GM23338 (cell line): ENCODE measurements at regions not wholly inside any gene's neighbourhood (a gene's known extent, or its start where the extent isn't known, plus 50 kb on each side); places are given as distances from the start of the nearest gene placed in this dataset.

ENCODE experiments used
- ATAC-seq: fragments of 200-7000 bp; cut with Tn5 transposase; 3 replicates; pipeline ENCODE4 v1.9.1; 2020
- DNase-seq: peaks from one replicate; pipeline ENCODE4 v3.0.0-alpha.2; 2015; ENCODE audit warnings: low spot score
- H2AFZ ChIP-seq: fragments of 200-600 bp; sonication (generic); 2 replicates; pipeline ENCODE4 v1.8.0; 2016; ENCODE audit warnings: antibody characterized with exemption, mild to moderate bottlenecking, moderate library complexity
- H3F3A ChIP-seq: fragments of 200-600 bp; sonication (generic); replicated peaks from 2 replicates; pipeline ENCODE4 v1.8.0; 2017; ENCODE audit warnings: antibody characterized with exemption, mixed run types, low read depth
- H3K27ac ChIP-seq: fragments of 200-600 bp; sonication (generic); 2 replicates; pipeline ENCODE4 v1.6.1; 2016; ENCODE audit warnings: low read depth
- H3K27me3 ChIP-seq: fragments of 200-600 bp; sonication (generic); 2 replicates; pipeline ENCODE4 v1.8.0; 2016; ENCODE audit warnings: mild to moderate bottlenecking, mixed run types, moderate library complexity; ENCODE audit not compliant: insufficient read depth
- H3K36me3 ChIP-seq: fragments of 200-600 bp; sonication (generic); 2 replicates; pipeline ENCODE4 v1.8.0; 2016; ENCODE audit warnings: mild to moderate bottlenecking; ENCODE audit not compliant: insufficient read depth
- H3K4me1 ChIP-seq: fragments of 200-600 bp; sonication (generic); 2 replicates; pipeline ENCODE4 v1.8.0; 2016; ENCODE audit warnings: mild to moderate bottlenecking, moderate library complexity; ENCODE audit not compliant: insufficient read depth
- H3K4me2 ChIP-seq: fragments of 200-600 bp; sonication (generic); 2 replicates; pipeline ENCODE4 v1.7.1; 2017; ENCODE audit warnings: mixed run types
- H3K4me3 ChIP-seq: fragments of 200-600 bp; sonication (generic); 2 replicates; pipeline ENCODE4 v1.6.1; 2016; ENCODE audit warnings: mixed run types
- H3K79me2 ChIP-seq: fragments of 200-600 bp; sonication (generic); replicated peaks from 2 replicates; pipeline ENCODE4 v1.8.0; 2017; ENCODE audit warnings: mild to moderate bottlenecking; ENCODE audit not compliant: insufficient read depth
- H3K9me2 ChIP-seq: fragments of 200-600 bp; sonication (generic); 2 replicates; pipeline ENCODE4 v1.8.0; 2017; ENCODE audit not compliant: insufficient read depth
- H4K20me1 ChIP-seq: fragments of 200-600 bp; sonication (generic); replicated peaks from 2 replicates; pipeline ENCODE4 v1.8.0; 2017; ENCODE audit warnings: mild to moderate bottlenecking; ENCODE audit not compliant: insufficient read depth
- H3K27ac Mint-ChIP-seq: 2 replicates; pipeline ENCODE4 v1.8.0; 2020; ENCODE audit warnings: inconsistent platforms, mild to moderate bottlenecking, moderate library complexity, mixed read lengths
- H3K27me3 Mint-ChIP-seq: 3 replicates; pipeline ENCODE4 v1.8.0; 2022; ENCODE audit warnings: low read depth, mild to moderate bottlenecking, moderate library complexity, mixed read lengths, inconsistent platforms; ENCODE audit not compliant: insufficient read depth, poor library complexity
- H3K36me3 Mint-ChIP-seq: 3 replicates; pipeline ENCODE4 v1.8.0; 2021; ENCODE audit warnings: low read depth, mild to moderate bottlenecking, inconsistent platforms, moderate library complexity, mixed read lengths
- H3K4me1 Mint-ChIP-seq: 3 replicates; pipeline ENCODE4 v1.8.0; 2020; ENCODE audit warnings: mild to moderate bottlenecking, inconsistent platforms, mixed read lengths
- H3K4me3 Mint-ChIP-seq: 3 replicates; pipeline ENCODE4 v1.8.0; 2021; ENCODE audit warnings: moderate library complexity, mild to moderate bottlenecking, inconsistent platforms, mixed read lengths
- H3K9me3 Mint-ChIP-seq: 3 replicates; pipeline ENCODE4 v1.8.0; 2020; ENCODE audit warnings: moderate library complexity, mild to moderate bottlenecking, inconsistent platforms, mixed read lengths
- CREB1 ChIP-seq: fragments of 250-450 bp; sonication (Bioruptor Pico); IDR thresholded peaks from 2 replicates; pipeline ENCODE4 v1.5.0; 2020; ENCODE audit warnings: low read depth, mild to moderate bottlenecking, moderate library complexity
- ETS1 ChIP-seq: IDR thresholded peaks from 2 replicates; pipeline ENCODE4 v1.6.1; 2016; ENCODE audit warnings: antibody characterized with exemption
- EZH2 ChIP-seq: fragments of 200-600 bp; sonication (generic); IDR thresholded peaks from one replicate; pipeline ENCODE4 v1.8.0; 2017; ENCODE audit warnings: antibody characterized with exemption, mild to moderate bottlenecking, low read depth; ENCODE audit not compliant: unreplicated experiment
- JUNB ChIP-seq: IDR thresholded peaks from one replicate; pipeline ENCODE4 v1.6.1; 2016; ENCODE audit warnings: antibody characterized with exemption; ENCODE audit not compliant: unreplicated experiment
- NANOG ChIP-seq: IDR thresholded peaks from 2 replicates; pipeline ENCODE4 v1.6.1; 2016; ENCODE audit warnings: antibody characterized with exemption, borderline replicate concordance
- REST ChIP-seq: IDR thresholded peaks from one replicate; pipeline ENCODE4 v1.6.1; 2018; ENCODE audit warnings: antibody characterized with exemption; ENCODE audit not compliant: unreplicated experiment
- STAT1 ChIP-seq: IDR thresholded peaks from one replicate; pipeline ENCODE4 v1.6.1; 2016; ENCODE audit warnings: antibody characterized with exemption; ENCODE audit not compliant: unreplicated experiment
- ZNF114 ChIP-seq: fragments of 250-450 bp; sonication (Bioruptor Pico); IDR thresholded peaks from 2 replicates; pipeline ENCODE4 v1.5.0; 2020; ENCODE audit warnings: mild to moderate bottlenecking, moderate library complexity

- no peak for TF ChIP-seq REST
Measured at GRCh38 chr3:77939726-77940125, 899.8 kb downstream of the ROBO2 start (continued).

GRCh38 chr3:77943598-77943997, 903.7 kb downstream of the ROBO2 start:
- no peaks in the 10 kb centered on the region for H3K4me1 ChIP-seq
- H3K4me3 Mint-ChIP-seq, result no peak overlapping the region
- no peaks in the 10 kb centered on the region for H3K27me3 ChIP-seq
- no peaks in the 10 kb centered on the region for H3K27me3 Mint-ChIP-seq
- no peak overlapping the region for H3K4me2 ChIP-seq
- no peaks in the 10 kb centered on the region; the same call in 2 of the 3 replicates for H3K4me1 Mint-ChIP-seq
- TF ChIP-seq CREB1 (no peak), JUNB (no peak), ETS1 (no peak), STAT1 (no peak), ZNF114 (CRISPR knock-in tag) (no peak), NANOG (no peak)
- no peaks in the 10 kb centered on the region for H3F3A ChIP-seq
- no peaks in the 10 kb centered on the region for H3K79me2 ChIP-seq
- no peak overlapping the region for H3K27ac ChIP-seq
- no peaks in the 10 kb centered on the region for H3K9me3 Mint-ChIP-seq
- H4K20me1 ChIP-seq, result no peaks in the 10 kb centered on the region
- no peaks in the 10 kb centered on the region for H3K36me3 Mint-ChIP-seq
- ATAC-seq, result no peak
- no peaks in the 10 kb centered on the region for H3K9me2 ChIP-seq
- H3K36me3 ChIP-seq, result no peaks in the 10 kb centered on the region
- H2AFZ ChIP-seq, result no peak overlapping the region
- no peak overlapping the region for H3K27ac Mint-ChIP-seq
- no peak overlapping the region for H3K4me3 ChIP-seq
- no peak for DNase-seq

- Mint-ChIP-seq H3K4me3 (no peak overlapping the region), H3K27ac (no peak overlapping the region), H3K36me3 (no peaks in the 10 kb centered on the region), H3K4me1 (no peaks in the 10 kb centered on the region; the same call in 2 of the 3 replicates), H3K27me3 (no peaks in the 10 kb centered on the region), H3K9me3 (no peaks in the 10 kb centered on the region)
- H3K79me2 ChIP-seq, result no peaks in the 10 kb centered on the region
- H3F3A ChIP-seq, result no peaks in the 10 kb centered on the region
- H3K4me2 ChIP-seq, result no peak overlapping the region
- H3K27ac ChIP-seq, result no peak overlapping the region
- no peaks in the 10 kb centered on the region for H4K20me1 ChIP-seq
- H3K36me3 ChIP-seq, result no peaks in the 10 kb centered on the region
- H3K4me1 ChIP-seq, result no peaks in the 10 kb centered on the region
- H3K4me3 ChIP-seq, result no peak overlapping the region
- H3K9me2 ChIP-seq, result no peaks in the 10 kb centered on the region
- H2AFZ ChIP-seq, result no peak overlapping the region
- H3K27me3 ChIP-seq, result no peaks in the 10 kb centered on the region
- no peak for ATAC-seq
- DNase-seq, result no peak
- TF ChIP-seq NANOG, result no peak
- no peak for TF ChIP-seq ETS1
- no peak for TF ChIP-seq JUNB
- no peak for TF ChIP-seq EZH2
- no peak for TF ChIP-seq CREB1
- no peak for TF ChIP-seq ZNF114 (CRISPR knock-in tag)
Measured at GRCh38 chr3:77945320-77945719, 905.4 kb downstream of the ROBO2 start.
